ENCODE measurements at regions not wholly inside any gene's neighbourhood (a gene's known extent, or its start where the extent isn't known, plus 50 kb on each side); places are given as distances from the start of the nearest gene placed in this dataset.

DNA sequence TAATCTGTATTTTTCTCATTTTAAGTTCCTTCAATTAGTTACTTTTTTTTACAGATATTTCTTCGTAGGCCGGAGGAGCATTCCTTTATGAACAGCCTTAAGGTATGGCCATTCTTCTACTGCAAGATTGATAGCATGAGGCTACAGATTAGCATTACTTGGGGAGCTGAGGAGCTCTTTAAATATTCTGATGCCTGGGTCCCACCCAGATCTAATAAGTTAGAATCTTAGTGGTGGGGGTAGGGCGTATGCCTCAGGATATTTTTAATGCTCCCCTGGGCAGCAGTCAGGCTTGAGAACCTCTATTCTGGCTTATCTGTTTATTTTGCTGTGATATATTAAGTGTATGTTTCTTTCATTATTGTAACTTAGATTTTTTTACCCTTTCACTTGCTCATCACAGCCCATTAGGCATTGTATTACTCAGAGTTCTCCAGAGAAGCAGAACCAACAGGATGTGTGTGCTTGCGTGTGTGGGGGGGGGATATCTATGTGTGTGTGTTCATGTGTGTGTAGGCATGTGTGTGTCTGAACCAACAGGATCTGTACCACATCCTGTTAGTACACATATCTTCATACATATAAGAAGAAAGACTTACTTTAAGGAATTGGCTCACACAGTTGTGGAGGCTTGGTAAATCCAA, 91.8 kb upstream of the MTAP start:
- no peak for DNase-seq
- no peaks in the 10 kb centered on the region for H4K20me1 ChIP-seq (ENCODE audit: insufficient read depth, low read length)
- no peak for TF ChIP-seq EZH2phosphoT487 (IDR thresholded peaks at IDR 0.05; ENCODE audit: low read length)
- TF ChIP-seq EZH2 (optimal IDR thresholded peaks at IDR 0.05; ENCODE audit: low read depth, low read length), result no peak
- TF ChIP-seq, protein P1, sequence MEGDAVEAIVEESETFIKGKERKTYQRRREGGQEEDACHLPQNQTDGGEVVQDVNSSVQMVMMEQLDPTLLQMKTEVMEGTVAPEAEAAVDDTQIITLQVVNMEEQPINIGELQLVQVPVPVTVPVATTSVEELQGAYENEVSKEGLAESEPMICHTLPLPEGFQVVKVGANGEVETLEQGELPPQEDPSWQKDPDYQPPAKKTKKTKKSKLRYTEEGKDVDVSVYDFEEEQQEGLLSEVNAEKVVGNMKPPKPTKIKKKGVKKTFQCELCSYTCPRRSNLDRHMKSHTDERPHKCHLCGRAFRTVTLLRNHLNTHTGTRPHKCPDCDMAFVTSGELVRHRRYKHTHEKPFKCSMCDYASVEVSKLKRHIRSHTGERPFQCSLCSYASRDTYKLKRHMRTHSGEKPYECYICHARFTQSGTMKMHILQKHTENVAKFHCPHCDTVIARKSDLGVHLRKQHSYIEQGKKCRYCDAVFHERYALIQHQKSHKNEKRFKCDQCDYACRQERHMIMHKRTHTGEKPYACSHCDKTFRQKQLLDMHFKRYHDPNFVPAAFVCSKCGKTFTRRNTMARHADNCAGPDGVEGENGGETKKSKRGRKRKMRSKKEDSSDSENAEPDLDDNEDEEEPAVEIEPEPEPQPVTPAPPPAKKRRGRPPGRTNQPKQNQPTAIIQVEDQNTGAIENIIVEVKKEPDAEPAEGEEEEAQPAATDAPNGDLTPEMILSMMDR (IDR thresholded peaks at IDR 0.05; ENCODE audit: low read length), result no peak
- H3K79me2 ChIP-seq (ENCODE audit: low read length), result no peaks in the 10 kb centered on the region
- no peaks in the 10 kb centered on the region for H3K9me2 ChIP-seq (replicated peaks; ENCODE audit: insufficient read depth, low read length)
- no peak overlapping the region for H3K4me3 ChIP-seq (ENCODE audit: low read length)
- no peaks in the 10 kb centered on the region for H3K4me1 ChIP-seq (ENCODE audit: low read length)
- no peaks in the 10 kb centered on the region for H3K9me3 ChIP-seq (replicated peaks; ENCODE audit: insufficient read depth, low read length)
- H3K4me2 ChIP-seq (ENCODE audit: low read depth, low read length), result no peak overlapping the region
- no peak overlapping the region for H3K27ac ChIP-seq (ENCODE audit: low read length)
- no peak overlapping the region for H2AFZ ChIP-seq (ENCODE audit: low read length)
- no peaks in the 10 kb centered on the region for H3F3A ChIP-seq (ENCODE audit: insufficient read depth, low read length)
- no peaks in the 10 kb centered on the region for H3K27me3 ChIP-seq (replicated peaks; ENCODE audit: insufficient read depth, low read length)
- H3K36me3 ChIP-seq (replicated peaks; ENCODE audit: insufficient read depth, low read length), result no peaks in the 10 kb centered on the region
- no peak overlapping the region for H3K9ac ChIP-seq (ENCODE audit: low read length)

- H3K9ac ChIP-seq (ENCODE audit: low read length), result no peak overlapping the region
- no peaks in the 10 kb centered on the region for H3K79me2 ChIP-seq (ENCODE audit: low read length)
- H3F3A ChIP-seq (ENCODE audit: insufficient read depth, low read length), result no peaks in the 10 kb centered on the region
- H3K4me3 ChIP-seq (ENCODE audit: low read length), result no peak overlapping the region
- no peaks in the 10 kb centered on the region for H4K20me1 ChIP-seq (ENCODE audit: insufficient read depth, low read length)
- H3K9me2 ChIP-seq (replicated peaks; ENCODE audit: insufficient read depth, low read length), result no peaks in the 10 kb centered on the region
- no peaks in the 10 kb centered on the region for H3K27me3 ChIP-seq (replicated peaks; ENCODE audit: insufficient read depth, low read length)
- no peak overlapping the region for H3K27ac ChIP-seq (ENCODE audit: low read length)
- no peaks in the 10 kb centered on the region for H3K36me3 ChIP-seq (replicated peaks; ENCODE audit: insufficient read depth, low read length)
- TF ChIP-seq EZH2phosphoT487 (IDR thresholded peaks at IDR 0.05; ENCODE audit: low read length) (no peak), EZH2 (optimal IDR thresholded peaks at IDR 0.05; ENCODE audit: low read depth, low read length) (no peak)
- TF ChIP-seq, protein P1 (IDR thresholded peaks at IDR 0.05; ENCODE audit: low read length), result no peak
- H2AFZ ChIP-seq (ENCODE audit: low read length), result no peak overlapping the region
- H3K4me2 ChIP-seq (ENCODE audit: low read depth, low read length), result no peak overlapping the region
- H3K4me1 ChIP-seq (ENCODE audit: low read length), result no peaks in the 10 kb centered on the region
- no peaks in the 10 kb centered on the region for H3K9me3 ChIP-seq (replicated peaks; ENCODE audit: insufficient read depth, low read length)
- no peak for DNase-seq
Measured at GRCh38 chr9:21711504-21711903, 90.9 kb upstream of the MTAP start.

- TF ChIP-seq, protein P1 (IDR thresholded peaks at IDR 0.05; ENCODE audit: low read length), result no peak
- Histone ChIP-seq H3K36me3 (replicated peaks; ENCODE audit: insufficient read depth, low read length) (no peaks in the 10 kb centered on the region), H2AFZ (ENCODE audit: low read length) (no peak overlapping the region), H4K20me1 (ENCODE audit: insufficient read depth, low read length) (no peaks in the 10 kb centered on the region), H3K27ac (ENCODE audit: low read length) (no peak overlapping the region), H3F3A (ENCODE audit: insufficient read depth, low read length) (no peaks in the 10 kb centered on the region), H3K4me3 (ENCODE audit: low read length) (no peak overlapping the region), H3K79me2 (ENCODE audit: low read length) (no peaks in the 10 kb centered on the region), H3K9ac (ENCODE audit: low read length) (no peak overlapping the region), H3K9me3 (replicated peaks; ENCODE audit: insufficient read depth, low read length) (no peaks in the 10 kb centered on the region), H3K9me2 (replicated peaks; ENCODE audit: insufficient read depth, low read length) (no peaks in the 10 kb centered on the region), H3K27me3 (replicated peaks; ENCODE audit: insufficient read depth, low read length) (no peaks in the 10 kb centered on the region), H3K4me1 (ENCODE audit: low read length) (no peaks in the 10 kb centered on the region), H3K4me2 (ENCODE audit: low read depth, low read length) (no peak overlapping the region)
- DNase-seq, result no peak
Measured at GRCh38 chr9:21715408-21715807, 87.0 kb upstream of the MTAP start.

All from MM.1S (cell line).